Ovary (tissue), 7 donors: ENCODE measurements at regions not wholly inside any gene's neighbourhood (a gene's known extent, or its start where the extent isn't known, plus 50 kb on each side); places are given as distances from the start of the nearest gene placed in this dataset.

ENCODE experiments used
- DNase-seq, 5 donors: peaks; one replicate each; pipeline ENCODE4 v3.0.0-alpha.2; 2019 to 2020
- H3K27ac ChIP-seq, 2 donors: fragments of 200-600 bp; one replicate each; pipeline versions ENCODE4 v1.5.1 to v1.8.0; 2019 to 2022
- H3K27me3 ChIP-seq: fragments of 200-600 bp; one replicate; pipeline ENCODE4 v1.8.0; 2022
- H3K36me3 ChIP-seq: fragments of 200-600 bp; sonication (generic); one replicate; pipeline ENCODE4 v1.5.1; 2019
- H3K4me1 ChIP-seq: one replicate; pipeline ENCODE4 v1.8.1; 2013; ENCODE audit warnings: mild to moderate bottlenecking, moderate library complexity; ENCODE audit not compliant: insufficient read depth
- H3K4me3 ChIP-seq: fragments of 200-600 bp; sonication (generic); one replicate; pipeline ENCODE4 v1.5.1; 2017
- H3K9me3 ChIP-seq, 2 donors: fragments of 200-600 bp in 1 of 2; sonication (generic) in 1 of 2; one replicate each; pipeline versions ENCODE4 v1.5.1 to v1.8.1; 2013 to 2019; ENCODE audit warnings: mild to moderate bottlenecking in 1 of 2, moderate library complexity in 1 of 2
- EP300 ChIP-seq: sonication (generic); formaldehyde crosslinking; IDR thresholded peaks from one replicate; pipeline ENCODE4 v1.6.1; 2017; ENCODE audit warnings: antibody characterized with exemption
- POLR2A ChIP-seq: fragments of 450-650 bp; IDR thresholded peaks from one replicate; pipeline ENCODE4 v1.6.1; 2017; ENCODE audit warnings: antibody characterized with exemption, mild to moderate bottlenecking, moderate library complexity
- WGBS, 3 donors: extraction: QIAGEN DNeasy Blood & Tissue Kit in 1 of 3; methylation state at CpG; one replicate each; pipeline versions ENCODE4 v1.1.5 to v1.1.7; 2013 to 2017; 5-methylcytosine and 5-hydroxymethylcytosine counted together
- intact Hi-C, 4 donors: fragments of 100-400 bp; cut with DNase I; formaldehyde crosslinking; loops; one replicate each; pipeline versions ENCODE4 v1.11.0 to v1.15.1; 2022 to 2023
- TF ChIP-seq, protein P1 (sequence below), 3 donors: fragments of 450-650 bp in 2 of 3; fragments of 200-600 bp in 1 of 3; IDR thresholded peaks; one replicate each; pipeline versions ENCODE4 v1.5.1 to v1.8.0; 2016 to 2022; ENCODE audit warnings: antibody characterized with exemption in 3 of 3, mild to moderate bottlenecking in 1 of 3
- donor health status: DM: no; HTN: no; CAD: no; lungs with moderate emphysema.
- donor health status: DM: no; HTN: no; CAD: no.
- donor health status: Bipolar disorder and iron deficiency.
- donor health status: DM: no; HTN: no; CAD: no.
- donor health status: DM: yes; HTN: yes; CAD: no.

DNA sequence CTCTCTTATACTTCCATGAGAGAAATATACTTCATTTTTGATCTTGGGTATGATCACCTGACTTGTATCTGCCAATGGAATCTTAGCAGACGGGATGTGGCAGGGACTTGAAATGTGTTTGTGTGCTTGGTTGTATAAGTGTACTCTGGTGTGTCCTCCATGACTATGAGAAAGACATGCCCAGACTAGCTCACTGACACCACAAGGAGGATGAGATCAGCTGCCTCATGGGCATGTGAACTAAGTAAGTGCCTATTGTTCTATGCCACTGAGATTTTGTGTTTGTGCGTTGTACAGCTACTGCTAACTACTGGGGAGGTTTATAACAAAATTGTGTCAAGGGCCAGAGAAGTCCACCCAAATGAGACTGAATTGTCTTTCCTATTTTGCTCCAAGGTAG lies 402.2 kb upstream of the SALL1 start:
- Histone ChIP-seq H3K9me3 (no peaks in the 10 kb centered on the region), H3K4me1 (no peaks in the 10 kb centered on the region), H3K27ac (no peak overlapping the region), H3K36me3 (no peaks in the 10 kb centered on the region), H3K27me3 (no peaks in the 10 kb centered on the region), H3K4me3 (no peak overlapping the region)
- TF ChIP-seq, protein P1, sequence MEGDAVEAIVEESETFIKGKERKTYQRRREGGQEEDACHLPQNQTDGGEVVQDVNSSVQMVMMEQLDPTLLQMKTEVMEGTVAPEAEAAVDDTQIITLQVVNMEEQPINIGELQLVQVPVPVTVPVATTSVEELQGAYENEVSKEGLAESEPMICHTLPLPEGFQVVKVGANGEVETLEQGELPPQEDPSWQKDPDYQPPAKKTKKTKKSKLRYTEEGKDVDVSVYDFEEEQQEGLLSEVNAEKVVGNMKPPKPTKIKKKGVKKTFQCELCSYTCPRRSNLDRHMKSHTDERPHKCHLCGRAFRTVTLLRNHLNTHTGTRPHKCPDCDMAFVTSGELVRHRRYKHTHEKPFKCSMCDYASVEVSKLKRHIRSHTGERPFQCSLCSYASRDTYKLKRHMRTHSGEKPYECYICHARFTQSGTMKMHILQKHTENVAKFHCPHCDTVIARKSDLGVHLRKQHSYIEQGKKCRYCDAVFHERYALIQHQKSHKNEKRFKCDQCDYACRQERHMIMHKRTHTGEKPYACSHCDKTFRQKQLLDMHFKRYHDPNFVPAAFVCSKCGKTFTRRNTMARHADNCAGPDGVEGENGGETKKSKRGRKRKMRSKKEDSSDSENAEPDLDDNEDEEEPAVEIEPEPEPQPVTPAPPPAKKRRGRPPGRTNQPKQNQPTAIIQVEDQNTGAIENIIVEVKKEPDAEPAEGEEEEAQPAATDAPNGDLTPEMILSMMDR (IDR thresholded peaks at IDR 0.05), result no peak
- no peak for TF ChIP-seq EP300
- no peak for TF ChIP-seq POLR2A
- DNase-seq, result no peak
- 98 to 99% (median 98%) methylated on average over 2 of the region's 2 CpGs for WGBS, 3 donors
- intact Hi-C loops, result no loop called here

DNA sequence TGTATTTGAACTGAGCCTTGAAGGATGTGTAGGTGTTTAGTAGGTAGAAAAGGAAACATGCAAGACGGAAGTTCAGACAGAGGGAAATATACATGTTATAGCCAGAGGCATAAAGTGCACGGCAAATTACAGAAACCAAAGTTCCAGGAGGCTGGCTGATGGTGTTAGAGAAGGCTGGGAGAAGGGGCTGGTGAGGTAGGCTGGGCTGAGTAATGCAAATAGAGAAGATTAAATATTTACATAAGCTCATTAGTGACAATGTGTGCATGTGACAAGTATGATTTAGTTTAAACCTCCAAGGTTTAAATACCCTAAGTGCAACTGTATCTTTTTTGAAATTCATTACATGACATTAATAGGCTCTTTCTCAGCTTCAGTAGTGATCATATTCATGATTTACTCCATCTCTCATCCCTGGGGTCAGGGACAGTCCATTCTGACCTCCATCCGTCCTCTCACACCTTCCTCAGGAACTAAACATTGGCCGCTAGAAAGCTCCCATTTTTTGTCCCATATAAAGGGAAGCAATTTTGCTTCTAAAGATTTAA lies 399.8 kb upstream of the SALL1 start:
- no peaks in the 10 kb centered on the region for H3K36me3 ChIP-seq
- no peaks in the 10 kb centered on the region for H3K4me1 ChIP-seq
- no peak overlapping the region for H3K4me3 ChIP-seq
- no peak for DNase-seq
- 79 to 86% (median 79%) methylated on average over 4 of the region's 4 CpGs for WGBS, 3 donors
- H3K9me3 ChIP-seq, result no peaks in the 10 kb centered on the region
- TF ChIP-seq EP300 (no peak), POLR2A (no peak)
- TF ChIP-seq, protein P1 (IDR thresholded peaks at IDR 0.05), result no peak
- intact Hi-C loops, result no loop called here
- no peak overlapping the region for H3K27ac ChIP-seq
- H3K27me3 ChIP-seq, result no peaks in the 10 kb centered on the region

DNA sequence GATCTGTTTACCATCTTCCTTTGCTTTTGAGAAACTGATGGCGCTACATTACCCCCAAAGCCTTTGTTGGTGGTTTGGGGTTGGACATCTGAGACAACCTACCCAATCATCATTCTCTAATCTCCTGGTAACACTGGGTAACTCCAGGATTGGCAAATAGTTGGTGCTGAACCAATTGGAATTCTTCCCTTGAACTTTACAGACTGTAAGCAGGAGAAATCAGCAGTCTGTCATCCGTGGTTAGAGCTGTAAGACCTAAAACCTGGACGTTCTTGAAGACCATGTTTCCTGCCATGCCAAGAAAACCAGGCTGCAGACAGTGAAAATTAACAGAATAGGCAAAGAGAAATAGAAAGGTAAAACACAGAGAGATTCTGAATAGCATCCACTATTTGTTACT lies 398.8 kb upstream of the SALL1 start:
- Histone ChIP-seq H3K9me3 (no peaks in the 10 kb centered on the region), H3K27ac (no peak overlapping the region), H3K36me3 (no peaks in the 10 kb centered on the region), H3K27me3 (no peaks in the 10 kb centered on the region), H3K4me3 (no peak overlapping the region), H3K4me1 (no peaks in the 10 kb centered on the region)
- intact Hi-C loops, result no loop called here
- TF ChIP-seq, protein P1 (IDR thresholded peaks at IDR 0.05), result no peak
- no peak for TF ChIP-seq POLR2A
- no peak for TF ChIP-seq EP300
- no peak for DNase-seq
- WGBS, 3 donors, result 59 to 66% (median 60%) methylated on average over 3 of the region's 3 CpGs

DNA sequence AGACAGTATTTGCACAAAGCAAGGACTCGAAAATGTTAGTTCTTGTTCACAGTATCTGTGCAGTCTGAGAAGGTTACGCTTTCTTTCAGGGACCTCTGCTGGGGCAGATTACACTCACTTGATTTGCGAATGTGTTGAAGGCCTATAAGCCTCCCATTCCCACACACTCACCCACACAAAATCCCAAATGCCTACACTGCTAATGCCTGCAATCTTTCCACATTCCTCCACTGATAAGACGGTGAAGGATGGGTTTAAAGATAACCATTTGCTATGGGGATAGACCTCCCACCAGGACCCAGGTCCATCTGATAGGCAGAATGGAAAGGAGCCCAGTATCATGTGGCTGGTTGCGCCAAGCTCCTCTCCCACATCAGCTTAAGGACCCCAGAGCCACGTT lies 394.9 kb upstream of the SALL1 start:
- TF ChIP-seq, protein P1 (IDR thresholded peaks at IDR 0.05), result no peak
- no peak for TF ChIP-seq POLR2A
- no peak for TF ChIP-seq EP300
- WGBS, 3 donors, result 74 to 84% (median 76%) methylated on average over 6 of the region's 6 CpGs
- no peaks in the 10 kb centered on the region for H3K9me3 ChIP-seq
- H3K4me3 ChIP-seq, result no peak overlapping the region
- no peak overlapping the region for H3K27ac ChIP-seq
- H3K27me3 ChIP-seq, result no peaks in the 10 kb centered on the region
- intact Hi-C loops, result no loop called here
- H3K4me1 ChIP-seq, result peaks cover 2% of the 10 kb centered on the region
- no peaks in the 10 kb centered on the region for H3K36me3 ChIP-seq
- DNase-seq, result no peak
